ENCODE measurements at regions not wholly inside any gene's neighbourhood (a gene's known extent, or its start where the extent isn't known, plus 50 kb on each side); places are given as distances from the start of the nearest gene placed in this dataset.
"Not testable (repeated sequence)": the region's sequence is repeated elsewhere in the genome, so short reads cannot be mapped to it uniquely, and the experiment has no call there.

DNA sequence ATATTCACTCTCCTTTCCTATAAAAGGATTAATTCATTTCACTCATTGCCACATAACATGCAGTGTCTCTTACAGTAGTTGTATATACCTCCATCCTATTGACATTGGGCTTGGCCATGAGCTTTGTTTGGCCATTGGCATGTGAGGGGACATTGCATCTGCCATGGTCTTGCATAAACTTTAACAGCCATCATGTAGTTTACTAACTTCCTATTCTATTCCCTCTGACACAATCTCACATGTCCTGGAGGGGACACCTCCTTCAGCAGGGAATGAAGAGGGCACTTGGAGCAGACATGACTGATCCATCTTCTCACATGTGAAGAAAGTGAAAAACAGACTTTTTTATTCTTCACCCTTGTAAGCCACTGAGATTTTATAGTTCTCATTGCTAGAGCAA lies 115.5 kb upstream of the MARCKS start:
- no peak for FAIRE-seq

DNA sequence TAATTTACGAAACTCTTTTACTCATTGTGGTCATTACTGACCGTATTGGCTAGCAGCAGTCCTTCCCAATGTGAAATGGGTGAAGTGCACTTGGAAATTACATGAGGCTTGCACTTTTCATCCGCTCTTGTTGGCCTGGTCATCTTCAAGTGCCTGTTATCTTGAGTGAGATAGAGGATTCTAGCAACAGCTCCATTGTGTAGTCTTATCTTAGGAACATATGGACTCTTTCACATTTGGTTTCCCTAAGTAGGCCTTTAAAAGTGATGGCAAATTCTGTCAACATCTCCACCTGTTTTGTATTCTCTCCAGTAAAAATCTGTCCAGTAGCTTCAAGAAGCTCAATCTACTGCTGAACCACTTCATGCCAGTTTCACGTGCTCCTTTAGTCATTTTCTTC lies 114.8 kb upstream of the MARCKS start:
- FAIRE-seq: no peak

DNA sequence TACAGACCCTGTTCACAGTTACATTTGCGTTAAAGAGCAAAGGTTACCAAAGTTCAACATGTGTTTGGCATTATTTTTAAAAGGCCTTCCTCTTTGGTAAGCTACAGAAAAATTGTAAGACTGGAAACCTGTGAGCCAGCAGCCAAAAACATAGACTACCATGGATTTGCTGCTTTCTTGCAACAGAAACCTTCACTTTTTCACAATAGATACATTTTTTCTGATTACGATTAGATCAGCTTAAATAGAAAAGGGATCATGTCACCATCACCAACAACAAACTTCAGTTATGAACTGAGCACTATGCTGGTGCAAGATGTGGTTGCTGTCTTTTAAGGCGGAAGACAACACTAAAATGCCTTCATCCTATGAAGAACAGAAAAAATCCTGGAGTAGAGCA lies 112.3 kb upstream of the MARCKS start:
- peak; percentile 27 for FAIRE-seq

DNA sequence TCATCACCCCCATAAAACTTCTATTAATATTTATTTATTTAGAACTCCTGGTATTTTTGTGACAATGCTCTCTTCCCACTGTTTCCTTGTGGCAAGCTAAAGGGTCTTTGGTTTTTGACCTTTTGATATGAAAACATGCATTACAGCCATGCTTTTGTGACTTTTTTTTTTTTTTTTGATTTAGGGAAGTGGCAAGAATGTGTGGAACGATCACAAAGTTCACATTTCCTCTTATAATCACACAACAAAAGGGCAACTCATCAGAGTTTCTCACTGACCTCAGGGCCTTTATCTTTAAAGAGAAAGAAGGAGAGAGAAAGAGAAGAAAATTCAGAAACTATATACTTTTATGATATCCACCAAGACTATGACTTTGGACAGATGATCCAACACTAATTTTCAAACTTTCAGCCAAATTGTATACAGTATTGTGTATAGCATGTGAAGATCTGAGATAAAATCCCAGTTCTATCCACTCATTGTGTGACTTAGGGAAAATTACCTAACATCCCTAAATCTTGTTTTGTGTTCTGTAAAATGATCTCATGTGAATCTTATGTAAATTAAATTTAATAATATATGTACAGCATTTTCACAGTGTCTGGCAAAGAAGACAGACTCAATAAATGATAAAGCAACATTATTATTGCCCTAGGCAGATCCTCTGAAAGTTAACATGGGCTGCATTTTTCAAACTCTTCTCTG lies 106.8 kb upstream of the MARCKS start:
- FAIRE-seq: no peak

DNA sequence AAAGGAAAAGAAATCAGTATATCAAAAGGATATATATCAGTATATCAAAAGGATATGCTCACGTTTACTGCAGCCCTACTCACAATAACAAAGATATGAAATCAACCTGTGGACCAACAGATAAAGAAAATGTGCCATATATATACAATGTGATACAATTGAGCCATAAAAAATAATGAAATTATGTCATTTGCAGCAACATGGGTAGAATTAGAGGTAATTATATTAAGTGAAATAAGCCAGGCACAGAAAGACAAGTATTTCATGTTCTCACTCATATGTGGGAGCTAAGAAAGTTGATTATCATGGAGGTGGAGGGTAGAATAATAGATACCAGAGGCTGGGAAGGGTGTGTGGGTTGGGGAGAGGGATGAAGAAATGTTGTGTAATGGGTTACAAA lies 102.9 kb upstream of the MARCKS start:
- FAIRE-seq: no peak

DNA sequence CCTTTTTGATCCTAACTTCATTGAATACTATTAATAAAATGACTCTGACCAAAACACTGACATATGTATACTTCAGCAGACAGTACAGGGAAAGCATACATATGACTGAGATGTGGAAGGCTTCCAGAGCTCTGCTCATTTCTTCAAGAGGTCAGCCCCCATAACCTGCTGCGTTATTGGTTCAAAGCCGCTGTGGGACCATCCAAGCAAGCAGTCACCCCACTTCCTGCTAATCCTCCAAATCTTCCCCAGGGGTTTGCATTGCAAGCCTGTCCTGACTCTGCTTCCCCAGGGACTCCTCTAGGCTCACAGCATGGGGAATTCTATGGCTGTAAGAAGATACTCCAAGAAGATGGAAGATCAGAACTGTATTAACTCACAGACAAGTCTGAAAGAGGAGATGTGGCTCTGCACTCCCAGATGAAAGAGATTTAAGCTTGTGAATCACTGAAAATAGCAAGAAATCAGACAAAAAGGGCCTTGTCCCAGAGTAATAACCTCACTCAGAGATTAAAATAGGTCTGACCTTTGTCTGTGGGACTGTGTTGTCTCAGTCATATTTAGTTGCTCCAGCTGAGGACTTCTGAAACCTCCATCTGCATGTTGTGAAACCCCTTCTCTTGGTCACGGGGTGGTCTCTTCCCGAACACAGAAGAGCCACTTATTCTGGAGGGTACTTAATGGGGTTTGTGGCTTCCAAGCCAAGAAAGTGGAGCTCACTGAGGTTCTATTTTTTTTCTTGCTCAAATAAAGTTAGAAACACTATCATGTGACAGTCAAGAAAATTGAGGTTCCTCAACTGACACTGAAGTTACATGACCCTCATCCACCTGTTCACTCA lies 101.5 kb upstream of the MARCKS start:
- no peak for FAIRE-seq

DNA sequence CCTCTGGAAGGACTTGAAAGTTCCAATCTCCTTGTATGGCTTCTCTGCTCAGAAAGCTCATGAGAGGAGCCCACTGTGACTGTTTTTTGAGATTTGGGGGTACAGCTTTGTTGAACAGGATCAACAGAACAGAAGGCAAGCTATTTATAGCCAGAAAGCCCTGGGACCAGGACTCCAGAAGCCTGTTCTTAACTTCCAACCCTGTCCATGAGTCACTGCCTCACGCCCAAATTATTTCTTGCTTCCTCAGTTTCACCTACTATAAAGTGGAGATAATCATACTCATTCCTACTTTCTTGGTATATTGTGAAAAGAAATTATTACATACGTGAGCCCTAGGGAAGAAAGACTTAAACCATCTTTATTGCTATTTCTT lies 100.9 kb upstream of the MARCKS start:
- FAIRE-seq: no peak

DNA sequence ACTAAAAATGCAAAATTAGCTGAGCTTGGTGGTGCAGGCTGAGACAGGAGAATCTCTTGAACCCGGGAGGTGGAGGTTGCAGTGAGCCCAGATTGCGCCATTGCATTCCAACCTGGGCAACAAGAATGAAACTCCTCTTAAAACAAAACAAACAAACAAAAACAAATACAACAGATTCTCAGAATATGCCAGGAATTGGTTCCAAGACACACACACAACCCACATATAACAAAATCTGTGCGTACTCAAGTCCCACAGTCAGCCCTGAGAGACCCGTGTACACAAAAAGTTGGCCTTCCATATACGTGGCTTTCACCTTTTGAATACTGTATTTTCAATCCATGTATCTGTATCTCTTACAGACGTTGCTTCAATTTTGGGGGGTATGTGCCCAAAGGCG lies 98.9 kb upstream of the MARCKS start:
- no peak for FAIRE-seq

DNA sequence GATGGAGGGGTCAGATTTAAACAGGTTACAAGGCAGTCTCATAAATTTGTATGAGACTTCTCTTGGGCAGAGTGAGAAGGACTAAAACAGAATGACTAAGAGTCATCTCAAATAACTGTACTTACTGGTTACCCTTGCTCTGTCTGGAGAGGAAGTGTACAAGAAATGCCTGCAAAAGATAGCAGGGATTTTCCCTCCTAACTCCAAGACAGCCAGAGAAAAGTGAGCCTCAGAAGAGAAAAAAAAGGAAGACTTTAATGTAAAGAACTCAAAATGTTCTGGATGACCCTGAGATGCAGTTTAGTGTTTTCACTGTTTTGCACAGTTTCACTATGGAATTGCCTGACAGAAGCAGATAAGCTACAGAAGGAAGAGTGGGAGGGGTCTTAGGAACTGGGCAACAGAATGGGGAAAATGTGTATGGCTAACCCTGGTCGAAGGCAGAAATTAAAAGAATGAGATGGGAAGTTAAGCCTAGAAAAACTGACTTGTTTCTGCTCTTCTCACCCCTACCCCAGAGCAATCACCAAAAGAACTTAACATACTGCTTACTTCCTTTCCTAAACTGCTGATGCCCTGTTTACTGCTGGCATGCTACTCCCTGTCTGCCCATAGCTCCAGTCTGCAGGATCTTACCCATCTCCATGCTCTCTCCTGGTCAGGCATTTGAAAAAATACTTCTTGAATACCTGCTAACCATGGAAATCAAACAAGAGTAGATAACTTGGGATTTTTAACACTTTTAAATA lies 98.1 kb upstream of the MARCKS start:
- FAIRE-seq: no peak

DNA sequence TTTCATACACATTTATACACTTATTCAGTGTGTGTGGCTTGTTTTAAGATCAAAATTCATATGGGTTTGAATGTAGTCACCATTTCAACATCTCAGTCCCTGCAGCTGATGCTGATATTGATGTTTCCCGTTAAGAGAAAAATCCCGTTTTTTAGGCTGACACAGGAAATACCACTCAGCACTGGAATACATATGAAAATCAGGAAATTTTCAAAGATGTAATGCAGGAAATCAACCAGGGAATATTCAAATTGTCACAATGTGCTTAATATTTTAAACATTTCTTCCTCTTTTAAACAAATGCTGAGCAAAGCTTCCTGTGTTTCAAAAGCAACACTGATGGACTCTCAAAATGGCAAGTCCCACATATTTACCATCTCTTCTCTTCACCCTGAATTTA lies 94.5 kb upstream of the MARCKS start:
- FAIRE-seq: no peak

DNA sequence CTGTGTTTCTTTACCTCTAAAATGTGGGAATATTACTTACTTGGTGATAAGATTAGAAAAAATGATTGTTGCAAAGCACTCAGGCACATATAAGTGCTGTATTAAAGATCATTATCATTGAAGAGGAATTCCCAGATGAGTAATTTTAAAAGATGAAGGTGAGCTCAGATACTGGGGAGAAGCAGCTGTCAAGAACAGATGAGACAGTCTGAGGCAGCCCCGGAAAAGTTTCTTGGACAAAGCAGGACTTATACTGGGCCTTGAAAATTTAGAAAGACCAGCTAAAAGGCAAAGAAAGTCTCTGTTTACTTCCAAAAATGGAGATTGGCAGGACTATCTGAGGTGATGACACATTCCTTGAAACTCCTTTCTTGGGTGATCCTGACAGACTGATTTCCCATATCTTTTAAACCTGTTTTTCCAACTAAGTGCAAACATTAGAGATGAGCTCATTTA lies 93.8 kb upstream of the MARCKS start:
- FAIRE-seq: no peak

DNA sequence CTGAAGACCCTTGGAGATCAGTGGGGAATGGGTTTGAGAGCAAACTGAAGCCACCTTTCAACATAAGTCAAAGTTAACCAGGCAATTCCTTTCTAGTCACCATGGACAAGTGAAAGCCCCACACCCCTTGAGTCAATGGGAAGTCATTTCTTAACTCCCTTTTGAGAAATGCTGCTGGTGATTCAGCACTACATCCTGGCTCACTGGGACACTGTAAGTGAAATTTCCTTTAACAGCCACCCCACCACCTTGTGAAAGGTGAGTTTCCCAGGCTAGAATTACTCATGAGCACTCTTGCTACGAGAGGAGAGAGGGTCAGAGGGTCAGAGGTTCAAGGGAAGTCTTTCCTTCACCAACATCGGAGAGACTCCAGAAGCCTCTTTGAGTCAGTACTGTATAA lies 93.3 kb upstream of the MARCKS start:
- no peak for FAIRE-seq

DNA sequence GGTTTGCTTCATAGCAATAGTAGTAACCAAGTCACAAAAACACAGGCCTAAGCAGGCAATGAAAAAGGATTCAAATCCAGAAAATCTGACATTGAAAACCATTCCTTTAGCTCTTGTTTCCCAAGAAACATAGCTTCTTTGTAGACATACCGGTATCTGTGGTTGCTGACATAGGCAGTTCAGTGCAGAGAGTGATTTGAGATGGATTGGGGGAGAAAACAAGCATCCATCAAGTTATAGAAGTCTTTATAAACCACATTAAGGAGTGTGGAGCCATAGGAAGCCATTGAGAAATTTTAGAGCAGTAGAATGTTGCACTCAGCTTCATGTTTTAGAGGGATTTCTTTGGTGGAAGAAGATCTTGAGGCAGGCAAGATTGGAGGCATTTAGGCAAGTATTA lies 91.2 kb upstream of the MARCKS start:
- FAIRE-seq: no peak

DNA sequence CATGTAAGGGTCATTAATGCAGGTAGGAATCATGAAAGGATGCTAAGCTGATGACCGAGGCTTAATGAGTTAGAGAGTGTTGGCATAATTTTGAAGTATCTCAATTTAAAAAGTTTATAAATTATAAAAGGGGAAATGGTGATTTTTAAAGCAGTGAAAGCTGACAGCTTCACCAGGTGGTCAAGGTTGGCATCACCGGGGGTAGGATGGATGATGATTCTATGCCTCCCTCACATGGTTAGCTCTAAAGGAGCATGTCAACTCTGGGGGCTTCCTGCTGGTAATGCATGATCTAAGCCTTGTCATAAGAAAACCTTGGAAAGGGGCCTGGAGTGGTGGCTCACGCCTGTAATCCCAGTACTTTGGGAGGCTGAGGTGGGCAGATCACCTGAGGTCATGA lies 89.2 kb upstream of the MARCKS start:
- FAIRE-seq: no peak

DNA sequence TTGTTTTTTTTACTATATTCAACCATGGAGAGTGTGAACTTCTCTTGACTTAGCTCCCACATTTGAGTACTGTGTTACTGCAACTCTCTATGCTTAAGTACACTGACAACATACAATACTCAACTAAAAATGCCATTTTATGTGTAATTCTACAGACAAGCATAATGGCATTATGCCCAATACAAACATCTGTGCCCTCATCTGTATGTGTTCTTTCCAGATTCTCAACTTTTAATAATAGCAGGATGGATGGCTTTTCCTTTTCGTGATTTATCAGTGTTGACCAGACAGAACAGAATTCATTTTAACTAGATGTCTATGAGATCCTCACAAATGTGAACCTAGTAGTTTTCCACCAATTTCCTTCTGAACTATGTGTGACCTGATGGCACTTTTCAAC lies 84.2 kb upstream of the MARCKS start:
- FAIRE-seq: no peak

DNA sequence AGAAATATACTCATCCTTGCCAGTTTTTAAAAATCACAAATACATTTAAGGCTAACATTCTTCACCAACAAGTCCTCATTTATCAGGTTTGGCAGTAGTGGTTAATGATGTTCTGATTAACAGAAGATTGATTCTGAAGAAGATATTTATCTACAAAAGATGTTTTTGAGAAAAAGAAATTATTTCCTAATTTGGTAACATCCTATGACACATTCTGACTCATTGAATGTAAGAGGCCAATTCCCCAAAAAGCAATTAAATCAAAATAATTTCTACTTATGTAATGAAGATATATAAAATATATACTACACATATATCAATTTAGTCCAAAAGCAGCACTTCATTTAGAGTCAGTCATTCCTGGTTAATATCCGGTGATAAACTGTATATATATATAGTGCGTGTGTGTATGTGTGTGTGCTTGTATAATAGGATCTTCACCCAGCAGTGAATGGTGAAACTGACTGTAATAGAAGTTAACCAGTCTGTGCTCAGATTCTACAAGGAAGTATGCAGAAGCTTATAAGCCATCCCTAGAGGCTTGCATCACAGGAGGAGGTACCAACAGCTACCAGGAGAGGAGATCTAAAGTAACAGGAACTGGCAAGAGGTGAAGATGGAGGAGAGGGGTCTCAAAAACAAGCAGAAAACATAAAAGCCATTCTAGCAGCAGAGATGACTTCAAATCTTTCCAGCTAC lies 82.9 kb upstream of the MARCKS start:
- peak; percentile 9 for FAIRE-seq

DNA sequence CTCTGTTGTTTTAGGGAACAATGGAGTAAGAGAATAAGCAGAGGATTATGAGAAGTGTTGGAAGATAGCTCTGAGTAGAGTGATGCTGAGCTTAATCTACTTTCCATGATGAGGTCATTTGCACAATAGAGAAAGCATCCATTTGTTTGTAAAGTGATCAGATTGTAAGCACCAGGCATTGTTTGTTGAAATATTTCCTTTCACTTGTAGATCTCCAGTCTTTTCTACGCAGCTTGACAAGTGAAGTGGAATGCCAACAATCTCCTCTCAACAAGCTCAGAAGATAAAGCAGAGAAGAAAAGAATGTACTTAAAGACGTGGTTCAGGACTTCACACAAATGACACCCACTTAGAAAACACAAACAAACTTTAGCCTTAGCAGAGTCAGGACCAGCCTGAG lies 80.1 kb upstream of the MARCKS start:
- no peak for FAIRE-seq

DNA sequence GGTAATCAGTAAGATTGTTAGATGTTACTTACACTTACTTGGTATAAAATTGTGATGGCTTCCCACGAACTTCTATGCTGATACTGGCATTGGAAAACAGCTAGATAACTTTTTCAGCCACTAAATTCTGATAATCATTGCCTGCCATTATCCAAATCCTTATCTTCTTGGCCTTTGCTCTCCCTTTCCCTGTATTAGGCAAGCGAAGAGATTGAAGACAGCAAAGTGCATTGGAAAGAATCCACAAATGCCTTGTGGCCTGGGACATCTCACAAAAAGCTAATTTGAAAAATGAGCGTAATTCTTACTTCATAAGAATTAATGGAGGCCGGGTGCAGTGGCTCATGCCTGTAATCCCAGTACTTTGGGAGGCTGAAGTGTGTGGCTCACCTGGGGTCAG lies 79.5 kb upstream of the MARCKS start:
- no peak for FAIRE-seq

DNA sequence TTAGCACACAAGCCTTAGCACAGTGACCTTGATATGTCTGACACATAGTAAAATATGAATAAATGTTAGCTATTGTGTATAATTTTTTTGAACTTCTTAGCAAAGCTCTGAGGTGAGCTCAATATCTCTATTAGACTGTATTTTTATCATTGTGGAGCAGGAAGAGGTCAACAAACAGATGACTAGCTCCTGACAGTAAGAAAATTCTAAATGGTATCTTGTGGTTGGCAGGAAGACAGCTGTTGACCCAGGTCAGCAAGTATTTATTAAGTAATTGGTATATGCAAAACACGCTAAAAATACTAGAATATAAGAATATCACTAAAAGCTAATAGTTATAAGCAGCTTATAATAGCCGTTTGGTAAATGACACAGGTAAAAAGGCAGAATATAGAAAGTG lies 77.5 kb upstream of the MARCKS start:
- FAIRE-seq: no peak

DNA sequence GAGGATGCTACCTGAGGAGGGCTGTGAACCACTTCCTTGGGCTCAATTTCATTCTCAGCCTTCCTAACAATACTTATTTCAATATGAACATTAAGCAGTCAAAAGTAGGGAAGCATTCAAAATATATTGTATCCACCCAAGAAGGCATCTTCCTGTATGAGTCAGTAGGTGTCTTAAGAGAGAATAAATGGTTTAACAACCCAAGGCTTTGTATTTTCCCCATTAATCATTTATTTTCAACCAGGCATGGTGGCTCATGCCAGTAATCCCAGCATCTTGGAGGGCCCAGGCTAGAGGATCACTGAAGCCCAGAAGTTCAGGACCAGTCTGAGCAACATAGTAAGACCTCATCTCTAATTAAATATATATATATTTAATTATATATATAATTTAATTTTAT lies 74.5 kb upstream of the MARCKS start:
- no peak for FAIRE-seq

DNA sequence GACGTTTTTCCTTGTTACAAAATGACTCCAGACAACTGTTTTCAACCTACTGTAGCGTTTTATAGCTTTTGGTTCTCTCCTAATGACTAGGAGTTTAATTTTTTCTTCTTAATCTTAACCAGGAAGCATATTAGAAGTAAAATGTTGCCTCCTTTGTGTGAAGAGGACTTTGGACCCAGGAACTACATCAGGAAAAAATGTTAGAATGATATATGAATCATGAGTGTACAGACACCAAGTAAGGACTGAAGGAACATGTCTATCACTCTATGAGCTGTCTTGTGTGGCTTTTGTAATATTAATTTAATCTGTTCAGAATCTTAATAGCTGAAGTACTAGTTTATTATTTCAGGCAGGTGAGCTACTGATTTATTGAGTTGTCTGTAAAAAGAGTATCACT lies 71.0 kb upstream of the MARCKS start:
- peak; percentile 95 for FAIRE-seq

DNA sequence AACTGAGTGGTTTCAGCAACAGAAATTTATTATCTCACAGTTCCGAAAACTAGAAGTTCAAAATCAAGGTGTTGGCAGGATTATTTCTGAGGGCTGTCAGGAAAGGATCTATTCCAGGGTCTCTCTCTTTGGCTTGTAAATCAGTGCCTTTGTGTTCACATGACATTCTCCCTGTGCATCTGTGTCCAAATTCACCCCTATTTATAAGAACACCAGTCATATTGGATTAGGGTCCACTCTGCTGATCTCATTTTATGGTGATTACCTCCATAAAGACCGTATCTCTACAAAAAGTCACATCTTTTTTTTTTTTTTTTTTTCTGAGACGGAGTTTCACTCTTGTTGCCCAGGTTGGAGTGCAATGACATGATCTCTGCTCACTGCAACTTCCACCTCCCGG lies 68.6 kb upstream of the MARCKS start:
- no peak for FAIRE-seq

DNA sequence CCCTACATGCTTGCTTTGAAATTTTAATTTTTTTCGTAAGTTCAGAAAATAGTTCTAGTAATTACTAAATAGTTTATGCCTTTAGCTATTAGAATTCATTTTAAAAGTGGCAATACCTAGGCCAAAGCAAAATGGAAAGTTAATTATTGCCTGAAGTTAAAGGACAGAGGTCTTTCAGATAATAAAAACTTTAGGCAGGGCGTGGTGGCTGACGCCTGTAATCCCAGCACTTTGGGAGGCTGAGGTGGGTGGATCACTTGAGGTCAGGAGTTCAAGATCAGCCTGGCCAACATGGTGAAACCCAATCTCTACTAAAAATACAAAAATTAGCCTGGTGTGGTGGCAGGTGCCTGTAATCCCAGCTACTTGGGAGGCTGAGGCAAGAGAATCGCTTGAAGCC lies 65.9 kb upstream of the MARCKS start:
- FAIRE-seq: not testable (repeated sequence)

Measured in islet of Langerhans (tissue), 1 donor.